ENCODE measurements at regions not wholly inside any gene's neighbourhood (a gene's known extent, or its start where the extent isn't known, plus 50 kb on each side); places are given as distances from the start of the nearest gene placed in this dataset.

GRCh38 chr4:36652857-36653256 is 371.4 kb downstream of the DTHD1 start:
- Histone ChIP-seq H3K36me3 (no peaks in the 10 kb centered on the region), H3K4me1 (ENCODE audit: low read depth) (no peaks in the 10 kb centered on the region), H3K4me3 (no peak overlapping the region), H3K27me3 (no peaks in the 10 kb centered on the region), H3K27ac (no peak overlapping the region), H3K9me3 (ENCODE audit: low read depth) (no peaks in the 10 kb centered on the region)
- TF ChIP-seq CTCF (IDR thresholded peaks at IDR 0.05; ENCODE audit: low read depth, low read length), result no peak
- DNase-seq (ENCODE audit: low read depth in 1 of 2, low spot score in 1 of 2), result no peak

GRCh38 chr4:36665985-36666527 is 384.6 kb downstream of the DTHD1 start:
- no peak for DNase-seq (ENCODE audit: low read depth in 1 of 2, low spot score in 1 of 2)
- no peak for TF ChIP-seq CTCF (IDR thresholded peaks at IDR 0.05; ENCODE audit: low read depth, low read length)
- no peaks in the 10 kb centered on the region for H3K36me3 ChIP-seq

GRCh38 chr4:36675436-36675835 is 394.0 kb downstream of the DTHD1 start:
- Histone ChIP-seq H3K4me3 (no peak overlapping the region), H3K36me3 (no peaks in the 10 kb centered on the region), H3K27ac (no peak overlapping the region), H3K9me3 (ENCODE audit: low read depth) (no peaks in the 10 kb centered on the region), H3K4me1 (ENCODE audit: low read depth) (no peaks in the 10 kb centered on the region), H3K27me3 (no peaks in the 10 kb centered on the region)
- TF ChIP-seq CTCF (IDR thresholded peaks at IDR 0.05; ENCODE audit: low read depth, low read length), result no peak
- DNase-seq (ENCODE audit: low read depth in 1 of 2, low spot score in 1 of 2), result no peak

More at GRCh38 chr4:36665985-36666527, 384.6 kb downstream of the DTHD1 start:
- Histone ChIP-seq H3K4me3 (no peak overlapping the region), H3K4me1 (ENCODE audit: low read depth) (peaks cover 3% of the 10 kb centered on the region), H3K9me3 (ENCODE audit: low read depth) (no peaks in the 10 kb centered on the region), H3K27ac (no peak overlapping the region), H3K27me3 (no peaks in the 10 kb centered on the region)

GRCh38 chr4:36676139-36677050 is 395.0 kb downstream of the DTHD1 start:
- Histone ChIP-seq H3K4me3 (no peak overlapping the region), H3K4me1 (ENCODE audit: low read depth) (no peaks in the 10 kb centered on the region), H3K27ac (no peak overlapping the region), H3K9me3 (ENCODE audit: low read depth) (no peaks in the 10 kb centered on the region), H3K27me3 (no peaks in the 10 kb centered on the region), H3K36me3 (no peaks in the 10 kb centered on the region)
- DNase-seq (ENCODE audit: low read depth in 1 of 2, low spot score in 1 of 2), result peak in 1 of 2 donors; percentile 8
- no peak for TF ChIP-seq CTCF (IDR thresholded peaks at IDR 0.05; ENCODE audit: low read depth, low read length)

GRCh38 chr4:36677112-36677511 is 395.7 kb downstream of the DTHD1 start:
- Histone ChIP-seq H3K36me3 (no peaks in the 10 kb centered on the region), H3K27ac (no peak overlapping the region), H3K4me1 (ENCODE audit: low read depth) (no peaks in the 10 kb centered on the region), H3K4me3 (no peak overlapping the region), H3K27me3 (no peaks in the 10 kb centered on the region), H3K9me3 (ENCODE audit: low read depth) (no peaks in the 10 kb centered on the region)
- peak in 1 of 2 donors; percentile 14 for DNase-seq (ENCODE audit: low read depth in 1 of 2, low spot score in 1 of 2)
- TF ChIP-seq CTCF (IDR thresholded peaks at IDR 0.05; ENCODE audit: low read depth, low read length), result no peak
